ENCODE measurements at regions not wholly inside any gene's neighbourhood (a gene's known extent, or its start where the extent isn't known, plus 50 kb on each side); places are given as distances from the start of the nearest gene placed in this dataset.

DNA sequence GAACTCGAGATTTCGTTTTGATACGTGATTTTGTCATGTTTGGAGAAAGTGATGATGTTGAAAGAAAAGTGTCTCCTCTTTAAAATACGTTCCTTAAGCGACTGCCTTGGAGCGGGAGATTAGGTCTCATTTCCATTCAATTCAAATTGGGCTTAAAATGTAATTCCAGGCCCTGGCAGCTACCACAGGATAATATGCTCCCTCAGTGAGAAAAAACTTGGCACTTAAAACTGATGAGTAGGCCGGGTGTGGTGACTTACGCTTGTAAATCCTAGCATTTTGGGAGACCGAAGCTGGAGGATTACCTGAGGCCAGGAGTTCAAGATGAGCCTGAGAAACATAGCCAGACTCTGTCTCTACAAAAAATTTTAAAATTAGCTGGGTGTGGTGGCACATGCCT is 146.3 kb upstream of the L3MBTL4 start:
- TF ChIP-seq, protein P1, sequence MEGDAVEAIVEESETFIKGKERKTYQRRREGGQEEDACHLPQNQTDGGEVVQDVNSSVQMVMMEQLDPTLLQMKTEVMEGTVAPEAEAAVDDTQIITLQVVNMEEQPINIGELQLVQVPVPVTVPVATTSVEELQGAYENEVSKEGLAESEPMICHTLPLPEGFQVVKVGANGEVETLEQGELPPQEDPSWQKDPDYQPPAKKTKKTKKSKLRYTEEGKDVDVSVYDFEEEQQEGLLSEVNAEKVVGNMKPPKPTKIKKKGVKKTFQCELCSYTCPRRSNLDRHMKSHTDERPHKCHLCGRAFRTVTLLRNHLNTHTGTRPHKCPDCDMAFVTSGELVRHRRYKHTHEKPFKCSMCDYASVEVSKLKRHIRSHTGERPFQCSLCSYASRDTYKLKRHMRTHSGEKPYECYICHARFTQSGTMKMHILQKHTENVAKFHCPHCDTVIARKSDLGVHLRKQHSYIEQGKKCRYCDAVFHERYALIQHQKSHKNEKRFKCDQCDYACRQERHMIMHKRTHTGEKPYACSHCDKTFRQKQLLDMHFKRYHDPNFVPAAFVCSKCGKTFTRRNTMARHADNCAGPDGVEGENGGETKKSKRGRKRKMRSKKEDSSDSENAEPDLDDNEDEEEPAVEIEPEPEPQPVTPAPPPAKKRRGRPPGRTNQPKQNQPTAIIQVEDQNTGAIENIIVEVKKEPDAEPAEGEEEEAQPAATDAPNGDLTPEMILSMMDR (optimal IDR thresholded peaks at IDR 0.05 in 1 of 3, IDR thresholded peaks at IDR 0.05 in 1 of 3, conservative IDR thresholded peaks at IDR 0.05 in 1 of 3; ENCODE audit: extremely low read depth in 1 of 3, insufficient read depth in 2 of 3, low read length in 3 of 3) = no peak
- TF ChIP-seq EZH2 (IDR thresholded peaks at IDR 0.05; ENCODE audit: low read length) = no peak
